ENCODE measurements at regions not wholly inside any gene's neighbourhood (a gene's known extent, or its start where the extent isn't known, plus 50 kb on each side); places are given as distances from the start of the nearest gene placed in this dataset.

DNA sequence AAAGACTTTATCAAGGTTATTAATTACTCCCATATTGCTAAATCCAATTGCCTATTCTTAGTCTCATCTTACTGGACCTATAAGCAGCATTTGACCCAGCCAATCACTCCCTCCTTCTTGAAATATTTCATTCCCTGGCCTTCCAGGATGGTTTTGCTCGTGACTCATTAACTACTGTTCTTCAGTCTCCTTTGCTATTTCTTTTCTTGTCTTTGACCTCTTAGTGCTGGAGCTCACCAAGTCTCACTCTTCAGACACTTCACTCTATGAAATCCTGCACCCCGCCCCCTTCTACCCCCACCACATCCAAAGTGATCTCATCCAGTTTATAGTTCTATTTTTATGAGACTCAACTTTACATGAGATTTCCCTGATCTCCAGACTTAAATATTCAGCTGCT is 803.1 kb upstream of the WWC1 start:
- DNase-seq = no peak

GRCh38 chr5:167489202-167489601 is 802.2 kb upstream of the WWC1 start:
- DNase-seq = no peak

DNA sequence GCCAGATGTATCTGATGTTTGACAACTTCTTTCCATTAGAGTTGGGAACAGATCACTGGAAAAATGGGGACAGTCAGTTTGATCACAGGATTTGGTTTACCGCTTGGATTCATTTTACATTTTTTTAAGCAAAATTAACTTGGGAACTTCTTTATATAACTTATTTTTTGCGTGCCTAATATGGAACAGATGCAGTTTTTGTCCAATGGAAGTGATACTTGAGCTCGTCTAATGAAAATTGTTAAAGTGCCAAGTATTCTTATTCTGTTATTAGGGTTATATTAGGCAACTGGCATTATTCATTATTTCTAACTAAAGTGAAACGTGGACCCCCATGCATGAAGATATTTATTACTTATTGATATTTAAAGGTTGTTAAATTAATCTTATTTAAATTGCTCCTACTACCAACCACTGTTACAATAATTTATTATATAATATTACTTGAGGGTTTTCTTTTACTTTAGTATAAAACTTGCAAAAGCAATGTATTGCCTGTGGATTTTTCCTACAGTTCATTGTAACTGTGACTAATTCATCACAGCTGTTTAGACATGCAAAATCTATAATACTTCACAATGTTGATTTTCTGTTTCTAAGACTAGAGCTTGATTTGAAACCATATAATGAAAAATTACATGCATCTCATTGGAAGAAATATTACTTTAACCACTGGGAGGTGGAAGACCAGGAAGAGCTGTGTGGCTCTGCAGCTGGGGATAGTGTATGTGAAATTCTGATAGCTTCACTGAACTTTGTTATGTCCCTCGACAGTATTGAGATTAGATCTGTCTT is 787.3 kb upstream of the WWC1 start:
- DNase-seq = no peak

DNA sequence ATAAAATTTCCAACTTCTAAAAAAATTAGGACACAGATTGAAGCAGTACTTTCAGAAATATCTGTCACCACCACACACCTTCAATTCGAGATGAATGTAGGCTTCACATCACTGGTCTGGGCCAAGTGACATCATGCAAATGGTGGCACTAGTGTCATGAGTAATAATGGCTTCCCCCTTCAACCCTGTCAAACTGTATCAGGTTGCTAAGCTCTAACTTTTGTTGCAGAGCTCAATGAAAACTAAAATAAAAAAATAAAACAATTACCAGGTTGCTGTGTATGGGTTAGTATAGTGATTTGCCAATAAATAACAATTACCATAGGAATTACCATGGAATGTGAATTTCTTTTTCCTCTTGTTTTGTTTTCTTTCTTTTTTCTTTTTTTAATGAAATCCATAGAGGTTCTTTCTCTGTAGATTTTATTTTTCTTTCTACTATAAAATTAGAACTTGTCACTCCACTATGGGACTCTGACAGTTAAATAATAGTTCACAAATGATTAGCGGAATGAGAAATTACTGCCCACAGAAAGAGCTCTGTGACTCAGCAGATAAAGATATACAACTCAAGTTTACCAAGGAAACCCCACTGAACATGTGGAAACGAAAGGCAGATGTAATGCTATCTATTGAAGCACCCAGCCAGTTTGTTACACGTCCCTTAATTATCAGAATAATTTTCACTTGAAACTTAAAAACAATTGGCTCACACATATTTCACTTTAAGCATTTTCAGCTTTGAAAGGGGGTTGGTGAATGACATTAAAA is 783.8 kb upstream of the WWC1 start:
- no peak for DNase-seq

DNA sequence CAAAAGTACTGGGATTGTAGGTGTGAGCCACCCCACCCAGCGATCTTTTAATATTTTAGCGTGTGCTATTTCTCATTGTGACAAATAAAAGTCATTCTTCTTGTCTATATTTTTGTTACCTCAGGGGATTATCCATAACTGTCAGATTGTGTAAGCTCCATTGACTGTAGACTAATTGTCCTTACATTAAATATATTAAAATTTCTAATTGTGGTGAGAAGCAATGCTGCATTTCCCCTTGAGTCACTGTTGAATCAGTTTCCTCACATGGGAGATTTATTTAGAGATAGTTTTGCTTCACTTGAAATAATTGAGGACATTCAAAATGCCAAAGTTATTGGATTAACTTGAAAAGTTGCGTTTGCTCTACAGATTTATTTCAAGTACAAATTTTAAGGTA is 782.4 kb upstream of the WWC1 start:
- no peak for DNase-seq

DNA sequence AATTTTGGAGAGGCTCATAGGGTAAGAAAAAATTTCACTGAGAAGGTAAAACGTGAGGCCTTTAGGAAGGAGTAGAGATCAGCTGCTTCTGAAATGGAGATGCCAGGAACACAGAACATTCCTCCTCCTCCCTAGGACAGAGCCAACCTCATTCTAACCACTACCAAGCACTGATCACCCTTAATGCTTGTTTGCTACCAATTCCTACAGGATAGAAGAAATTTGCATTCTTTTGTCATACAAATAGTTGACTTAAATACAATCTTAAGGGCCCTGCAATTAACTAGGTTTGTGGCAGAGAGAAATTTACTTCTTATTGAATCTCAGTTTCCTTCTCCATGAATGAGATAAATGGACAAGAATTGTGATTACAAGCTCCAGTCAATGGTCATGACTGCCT is 780.2 kb upstream of the WWC1 start:
- no peak for DNase-seq

DNA sequence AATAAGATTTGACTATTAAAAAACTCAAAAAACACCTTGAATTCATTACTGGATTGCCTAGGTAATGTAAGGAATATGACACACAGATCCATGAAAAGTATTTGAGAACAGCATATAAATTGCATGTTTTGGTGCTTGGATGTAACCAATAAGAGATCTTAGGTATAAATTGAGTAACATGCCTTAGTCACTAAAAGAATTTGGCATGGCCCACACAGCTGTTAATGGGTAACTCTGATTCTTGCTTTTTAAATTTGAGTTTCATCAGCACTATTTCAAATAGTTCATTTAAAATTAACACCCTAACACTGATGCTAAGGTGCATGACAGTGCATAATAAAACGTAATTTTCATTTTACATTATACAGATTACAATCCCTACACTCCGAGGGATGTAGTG is 779.3 kb upstream of the WWC1 start:
- DNase-seq = no peak

GRCh38 chr5:167513381-167513780 is 778.1 kb upstream of the WWC1 start:
- DNase-seq = no peak

DNA sequence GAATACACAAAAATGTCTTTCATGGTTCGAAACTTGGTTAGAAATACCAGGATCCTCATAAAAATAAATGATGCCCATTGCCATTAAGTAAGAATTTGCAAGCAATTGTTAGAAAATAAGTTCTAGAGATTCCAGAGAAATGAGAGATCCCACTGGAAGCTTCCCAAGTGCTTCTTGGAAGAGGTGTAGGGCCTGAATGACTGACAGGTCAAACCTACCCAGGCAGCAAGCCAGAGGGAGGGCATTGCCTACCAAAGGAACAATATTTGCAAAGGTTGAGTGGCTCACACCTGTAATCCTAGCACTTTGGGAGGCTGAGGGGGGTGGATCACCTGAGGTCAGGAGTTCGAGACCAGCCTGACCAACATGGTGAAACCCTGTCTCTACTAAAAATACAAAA is 777.0 kb upstream of the WWC1 start:
- no peak for DNase-seq

- no peak for DNase-seq
Measured at GRCh38 chr5:167525004-167525403, 766.4 kb upstream of the WWC1 start.

GRCh38 chr5:167528651-167529050 is 762.8 kb upstream of the WWC1 start:
- no peak for DNase-seq

DNA sequence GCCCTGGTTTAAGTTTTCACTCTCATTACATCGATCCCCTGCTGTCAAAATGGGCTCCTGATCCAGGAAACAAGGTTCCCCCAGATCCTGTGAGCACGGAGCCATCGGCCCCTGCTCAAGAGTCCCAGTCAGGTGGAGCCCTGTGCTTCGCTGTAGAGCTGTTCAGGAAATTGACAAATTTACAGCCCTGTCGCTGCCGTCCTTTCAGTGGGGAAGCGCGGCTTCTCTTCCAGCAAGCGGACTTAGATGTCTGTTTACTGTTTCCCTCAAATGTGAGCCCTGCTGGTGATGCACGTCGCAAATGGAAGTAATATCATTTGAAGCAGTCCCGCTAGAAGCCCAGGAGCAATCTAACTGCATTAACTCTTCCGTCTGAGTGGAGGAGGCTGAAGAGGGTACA is 760.9 kb upstream of the WWC1 start:
- DNase-seq = no peak

DNA sequence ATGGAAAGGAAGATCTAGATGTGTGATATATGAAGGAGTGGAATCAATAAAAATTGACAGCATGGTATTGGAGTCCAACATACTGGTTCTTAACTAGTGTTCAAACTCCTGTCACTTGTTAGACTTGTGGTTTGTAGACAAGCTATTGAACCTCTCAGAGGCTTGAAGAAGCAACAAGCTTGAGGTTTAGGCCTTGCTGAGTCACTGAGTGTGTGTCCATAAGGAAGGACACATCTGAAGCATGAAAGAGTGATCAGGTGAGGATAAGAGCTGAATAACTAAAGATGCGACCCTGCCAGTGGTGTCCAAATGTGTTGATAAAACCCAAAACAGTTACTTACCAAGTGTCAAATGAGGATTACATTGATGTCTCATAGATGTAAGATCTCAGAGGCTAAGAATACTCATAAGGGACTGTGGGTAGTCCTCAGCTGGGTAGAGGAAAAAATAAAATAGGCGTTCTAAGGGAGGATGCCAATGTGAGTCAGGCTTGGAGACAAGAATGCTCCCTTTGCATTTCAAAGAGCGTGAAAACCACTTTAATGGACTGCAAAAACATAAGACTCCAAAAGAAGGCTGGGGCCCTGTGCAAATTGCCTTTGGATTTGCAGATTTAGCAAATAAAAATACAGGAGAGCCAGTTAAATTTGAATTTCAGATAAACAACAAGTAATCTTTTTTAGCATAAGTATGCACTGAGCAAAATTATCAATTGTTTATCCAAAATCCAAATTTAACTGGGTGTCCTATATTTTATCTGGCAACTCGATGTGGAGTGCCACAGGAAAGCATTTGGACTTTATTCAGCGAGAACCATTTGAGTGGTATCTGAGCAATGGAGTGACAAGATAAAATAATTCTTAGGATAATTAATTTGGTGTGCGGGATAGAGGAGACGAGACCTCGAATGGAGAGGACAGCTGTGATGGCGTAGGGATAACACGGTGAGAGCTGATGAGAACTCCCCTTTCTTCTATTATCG is 757.3 kb upstream of the WWC1 start:
- no peak for DNase-seq

DNA sequence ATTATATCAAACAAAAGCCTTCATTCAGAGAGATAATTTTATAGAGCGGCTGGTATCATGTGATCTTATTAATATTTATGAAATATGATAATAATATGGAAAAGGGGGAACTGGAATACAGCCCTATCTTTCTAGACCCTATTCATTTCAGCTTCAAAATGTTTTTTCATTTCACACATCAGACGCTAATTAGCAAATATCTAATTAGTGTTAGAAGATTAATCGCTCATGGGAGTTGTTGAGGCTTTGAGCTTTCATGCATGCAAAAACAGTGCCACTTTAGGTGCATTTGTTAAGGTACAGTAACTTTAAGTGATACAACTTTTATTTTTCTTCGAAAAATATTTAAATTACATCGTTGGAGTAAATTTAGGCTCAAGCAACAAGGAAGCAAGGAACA is 751.7 kb upstream of the WWC1 start:
- DNase-seq = no peak

- no peak for DNase-seq
Measured at GRCh38 chr5:167546270-167546669, 745.2 kb upstream of the WWC1 start.

DNA sequence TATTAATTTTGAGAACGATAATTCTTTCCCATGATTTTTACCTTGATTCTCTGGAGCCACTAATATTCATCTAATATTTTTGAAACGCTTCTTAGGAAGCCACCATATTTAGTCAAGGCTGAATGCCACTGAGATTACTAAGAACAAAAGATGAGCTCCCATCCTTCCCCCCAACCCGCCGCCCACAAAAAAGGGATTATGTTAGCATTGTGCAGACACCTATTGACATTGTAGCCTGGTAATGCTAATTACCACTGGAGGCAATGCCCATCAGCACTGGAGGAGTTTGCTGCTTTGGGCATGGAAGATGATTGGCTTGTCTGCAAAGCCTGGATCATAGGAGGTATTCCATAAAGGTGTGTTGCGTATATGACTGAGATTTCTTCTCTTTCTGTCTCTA is 739.1 kb upstream of the WWC1 start:
- DNase-seq = no peak

GRCh38 chr5:167553511-167553910 is 737.9 kb upstream of the WWC1 start:
- DNase-seq = no peak

GRCh38 chr5:167554564-167555290 is 736.7 kb upstream of the WWC1 start:
- DNase-seq = no peak

GRCh38 chr5:167555565-167556166 is 735.8 kb upstream of the WWC1 start:
- no peak for DNase-seq

DNA sequence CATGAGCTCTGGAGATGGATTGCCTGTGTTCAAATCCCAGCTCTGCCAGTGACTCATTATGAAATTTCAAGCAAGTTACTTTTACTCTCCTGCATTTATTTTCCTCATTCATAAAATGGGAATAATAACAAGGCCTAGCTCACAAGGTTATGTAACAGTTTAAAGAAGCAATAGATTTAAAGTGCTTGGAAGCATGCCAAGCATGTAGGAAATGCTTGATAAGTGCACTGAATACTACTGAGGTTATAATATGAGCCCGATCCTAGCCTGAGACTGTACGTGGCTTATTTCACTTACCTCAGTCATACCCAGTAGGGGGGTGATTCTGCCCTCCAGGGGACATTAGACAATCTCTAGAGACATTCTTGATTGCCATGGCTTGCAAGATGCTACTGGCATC is 734.1 kb upstream of the WWC1 start:
- DNase-seq = no peak

GRCh38 chr5:167561796-167562195 is 729.6 kb upstream of the WWC1 start:
- no peak for DNase-seq

DNA sequence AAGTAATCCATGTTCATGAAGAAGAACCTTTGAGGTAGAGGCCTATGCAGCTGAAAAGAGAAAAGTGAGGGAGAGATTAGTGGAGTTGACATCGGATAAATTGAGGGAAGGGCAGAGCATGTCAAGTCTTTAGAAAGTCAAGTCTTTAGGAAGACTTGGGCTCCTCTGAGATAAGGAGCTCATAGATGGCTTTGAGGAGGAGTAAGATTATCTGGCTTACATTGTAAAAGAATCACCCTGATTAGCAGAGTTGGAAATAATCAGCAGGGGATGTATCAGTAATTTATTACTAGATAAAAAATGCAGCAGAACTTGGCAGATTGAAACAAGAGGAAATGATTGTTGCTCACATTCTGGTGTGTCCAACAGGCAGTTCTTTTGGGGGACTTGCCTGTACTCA is 727.2 kb upstream of the WWC1 start:
- DNase-seq = no peak

All from dermis blood vessel endothelial cell (primary cell).